ENCODE measurements at regions not wholly inside any gene's neighbourhood (a gene's known extent, or its start where the extent isn't known, plus 50 kb on each side); places are given as distances from the start of the nearest gene placed in this dataset.

GRCh38 chr1:8146257-8146855 is 120.2 kb upstream of the ERRFI1 start:
- no peak for DNase-seq (ENCODE audit: low read depth)

- peak; percentile 50 for DNase-seq (ENCODE audit: low read depth)
Observed at GRCh38 chr1:8145545-8146202, 119.6 kb upstream of the ERRFI1 start.

GRCh38 chr1:8144323-8144722 is 118.2 kb upstream of the ERRFI1 start:
- DNase-seq (ENCODE audit: low read depth): no peak

GRCh38 chr1:8142955-8143629 is 117.0 kb upstream of the ERRFI1 start:
- no peak for DNase-seq (ENCODE audit: low read depth)

GRCh38 chr1:8139941-8140340 is 113.8 kb upstream of the ERRFI1 start:
- DNase-seq (ENCODE audit: low read depth): no peak

- DNase-seq (ENCODE audit: low read depth): no peak
Observed at GRCh38 chr1:8139383-8139782, 113.3 kb upstream of the ERRFI1 start.

- DNase-seq (ENCODE audit: low read depth): no peak
Observed at GRCh38 chr1:8138673-8139072, 112.6 kb upstream of the ERRFI1 start.

- DNase-seq (ENCODE audit: low read depth): peak; percentile 96
Observed at GRCh38 chr1:8137481-8138244, 111.6 kb upstream of the ERRFI1 start.

GRCh38 chr1:8136766-8137165 is 110.7 kb upstream of the ERRFI1 start:
- DNase-seq (ENCODE audit: low read depth): no peak

GRCh38 chr1:8135250-8135649 is 109.1 kb upstream of the ERRFI1 start:
- no peak for DNase-seq (ENCODE audit: low read depth)

GRCh38 chr1:8134546-8135235 is 108.6 kb upstream of the ERRFI1 start:
- peak; percentile 70 for DNase-seq (ENCODE audit: low read depth)

- DNase-seq (ENCODE audit: low read depth): peak; percentile 93
Observed at GRCh38 chr1:8133657-8134430, 107.7 kb upstream of the ERRFI1 start.

GRCh38 chr1:8133190-8133589 is 107.1 kb upstream of the ERRFI1 start:
- DNase-seq (ENCODE audit: low read depth): peak; percentile 68

- DNase-seq (ENCODE audit: low read depth): no peak
Observed at GRCh38 chr1:8127171-8127641, 101.1 kb upstream of the ERRFI1 start.

GRCh38 chr1:8122477-8123407 is 96.6 kb upstream of the ERRFI1 start:
- no peak for DNase-seq (ENCODE audit: low read depth)

GRCh38 chr1:8122160-8122476 is 96.0 kb upstream of the ERRFI1 start:
- no peak for DNase-seq (ENCODE audit: low read depth)

GRCh38 chr1:8121261-8122159 is 95.4 kb upstream of the ERRFI1 start:
- peak; percentile 61 for DNase-seq (ENCODE audit: low read depth)

GRCh38 chr1:8120693-8121260 is 94.7 kb upstream of the ERRFI1 start:
- DNase-seq (ENCODE audit: low read depth): no peak
